Left lung (tissue), 4 donors: ENCODE measurements at regions not wholly inside any gene's neighbourhood (a gene's known extent, or its start where the extent isn't known, plus 50 kb on each side); places are given as distances from the start of the nearest gene placed in this dataset.

ENCODE experiments used
- ATAC-seq: fragments of 200-7000 bp; cut with Tn5 transposase; one replicate; pipeline ENCODE4 v1.9.1; 2020; ENCODE audit warnings: moderate library complexity
- DNase-seq, 4 donors: peaks; one replicate each; pipeline ENCODE4 v3.0.0-alpha.2; 2013 to 2020
- H3K27ac ChIP-seq, 2 donors: fragments of 200-600 bp; sonication (generic) in 1 of 2; one replicate each; pipeline versions ENCODE4 v1.5.0 to v1.8.0; 2020 to 2021
- H3K27me3 ChIP-seq, 2 donors: fragments of 200-600 bp; sonication (generic) in 1 of 2; one replicate each; pipeline versions ENCODE4 v1.5.0 to v1.8.0; 2020 to 2021
- H3K36me3 ChIP-seq, 2 donors: fragments of 200-600 bp; sonication (generic) in 1 of 2; one replicate each; pipeline versions ENCODE4 v1.5.0 to v1.8.0; 2020 to 2021
- H3K4me1 ChIP-seq, 2 donors: fragments of 200-600 bp; one replicate each; pipeline ENCODE4 v1.8.0; 2021
- H3K4me3 ChIP-seq, 2 donors: fragments of 200-600 bp; sonication (generic) in 1 of 2; one replicate each; pipeline versions ENCODE4 v1.5.0 to v1.8.0; 2020 to 2021; ENCODE audit warnings: mild to moderate bottlenecking in 1 of 2
- H3K9me3 ChIP-seq, 2 donors: fragments of 200-600 bp; sonication (generic) in 1 of 2; one replicate each; pipeline versions ENCODE4 v1.5.0 to v1.8.0; 2020 to 2021
- CTCF ChIP-seq, 2 donors: fragments of 200-600 bp; sonication (generic) in 1 of 2; IDR thresholded peaks; one replicate each; pipeline versions ENCODE4 v1.5.0 to v1.8.0; 2021; ENCODE audit warnings: antibody characterized with exemption in 2 of 2
- intact Hi-C, 2 donors: fragments of 100-400 bp; cut with DNase I; formaldehyde crosslinking; loops; one replicate each; pipeline versions ENCODE4 v1.11.2 to v1.14.2; 2022
- donor health status: DM: no; HTN: yes; CAD: no.
- donor health status: DM: no; HTN: no; CAD: no.

DNA sequence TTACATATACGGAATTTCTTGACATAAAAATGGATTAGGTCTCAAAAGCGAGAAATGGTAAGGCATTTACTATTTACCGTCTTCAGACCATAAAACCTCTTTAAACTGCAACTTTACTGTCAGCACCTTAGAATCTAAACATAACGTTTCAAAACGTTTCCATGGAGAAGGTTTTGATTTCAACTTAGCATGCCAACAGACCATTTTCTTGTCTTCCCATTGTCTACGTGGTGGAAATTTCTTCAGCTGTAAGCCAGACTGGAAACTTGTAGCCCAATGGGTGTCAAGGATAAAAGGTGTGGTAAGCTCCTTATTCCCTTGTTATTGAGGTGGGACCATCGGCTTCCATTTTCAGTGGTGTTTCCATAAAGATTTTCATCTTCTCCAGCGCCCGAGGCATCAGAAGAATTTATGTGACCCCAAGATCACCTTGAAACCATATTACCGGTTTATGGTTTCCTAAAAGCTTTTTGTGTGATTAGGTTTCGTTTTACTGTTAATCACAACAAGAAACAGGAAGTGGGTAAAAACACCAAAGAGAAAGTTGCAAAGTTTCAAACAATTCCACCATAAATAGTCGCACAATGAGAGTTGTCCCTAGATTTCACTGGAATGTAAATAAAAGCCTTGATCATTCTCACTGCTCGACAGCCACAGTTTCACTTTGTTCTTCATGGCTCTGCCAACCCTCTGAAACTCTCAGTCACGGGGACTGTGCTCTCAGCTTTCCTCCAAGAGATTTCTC is 63.0 kb upstream of the CD2AP start:
- intact Hi-C loops, result loop anchor here in 1 of 2 donors (5.0 kb wide), 1 partner anchor 368 kb away; the partner anchor contains the start of gene OPN5
- DNase-seq (peak in 2 of 4 donors; percentile 58 to 63), ATAC-seq (peak; percentile 66)
- Histone ChIP-seq H3K9me3 (no peaks in the 10 kb centered on the region), H3K36me3 (no peaks in the 10 kb centered on the region), H3K27ac (peak overlapping the region; percentile 76 to 83), H3K27me3 (no peaks in the 10 kb centered on the region), H3K4me1 (peaks cover 0 to 3% of the 10 kb centered on the region in 2 donors), H3K4me3 (peak overlapping the region; percentile 29 to 32)
- no peak for TF ChIP-seq CTCF (IDR thresholded peaks at IDR 0.05)

- peaks cover 3 to 5% of the 10 kb centered on the region in 2 donors for H3K4me1 ChIP-seq
Measured at GRCh38 chr6:47416396-47417345, 60.9 kb upstream of the CD2AP start.

DNA sequence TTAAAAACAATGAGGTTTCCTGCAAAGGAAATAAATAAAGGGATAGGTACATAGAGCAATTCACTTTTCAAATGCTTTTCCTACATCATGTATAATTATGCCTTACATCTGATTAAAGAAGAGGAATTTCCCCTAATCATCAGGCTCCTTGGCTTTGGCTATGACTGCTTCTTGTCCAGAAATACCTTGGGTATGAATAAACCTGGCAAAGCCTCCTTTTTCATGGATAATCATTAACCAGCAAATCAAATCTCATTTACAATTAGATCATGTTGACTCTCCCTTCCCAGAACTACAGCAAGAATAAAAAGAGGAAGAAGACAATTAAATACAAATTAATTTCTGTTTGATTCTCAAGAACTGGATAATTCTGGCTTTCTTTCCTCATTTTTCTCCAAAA is 58.0 kb upstream of the CD2AP start:
- intact Hi-C loops, result no loop called here
- ATAC-seq (peak; percentile 67), DNase-seq (no peak)
- Histone ChIP-seq H3K36me3 (no peaks in the 10 kb centered on the region), H3K27me3 (no peaks in the 10 kb centered on the region), H3K27ac (peak overlapping the region; percentile 29 to 34), H3K4me1 (peaks cover 3 to 5% of the 10 kb centered on the region in 2 donors), H3K9me3 (no peaks in the 10 kb centered on the region), H3K4me3 (no peak overlapping the region)
- no peak for TF ChIP-seq CTCF (IDR thresholded peaks at IDR 0.05)

More at GRCh38 chr6:47416396-47417345, 60.9 kb upstream of the CD2AP start:
- Histone ChIP-seq H3K4me3 (no peak overlapping the region), H3K27ac (no peak overlapping the region), H3K27me3 (no peaks in the 10 kb centered on the region), H3K36me3 (no peaks in the 10 kb centered on the region), H3K9me3 (no peaks in the 10 kb centered on the region)
- intact Hi-C loops, result no loop called here
- no peak for DNase-seq
- ATAC-seq, result no peak
- TF ChIP-seq CTCF (IDR thresholded peaks at IDR 0.05), result no peak

DNA sequence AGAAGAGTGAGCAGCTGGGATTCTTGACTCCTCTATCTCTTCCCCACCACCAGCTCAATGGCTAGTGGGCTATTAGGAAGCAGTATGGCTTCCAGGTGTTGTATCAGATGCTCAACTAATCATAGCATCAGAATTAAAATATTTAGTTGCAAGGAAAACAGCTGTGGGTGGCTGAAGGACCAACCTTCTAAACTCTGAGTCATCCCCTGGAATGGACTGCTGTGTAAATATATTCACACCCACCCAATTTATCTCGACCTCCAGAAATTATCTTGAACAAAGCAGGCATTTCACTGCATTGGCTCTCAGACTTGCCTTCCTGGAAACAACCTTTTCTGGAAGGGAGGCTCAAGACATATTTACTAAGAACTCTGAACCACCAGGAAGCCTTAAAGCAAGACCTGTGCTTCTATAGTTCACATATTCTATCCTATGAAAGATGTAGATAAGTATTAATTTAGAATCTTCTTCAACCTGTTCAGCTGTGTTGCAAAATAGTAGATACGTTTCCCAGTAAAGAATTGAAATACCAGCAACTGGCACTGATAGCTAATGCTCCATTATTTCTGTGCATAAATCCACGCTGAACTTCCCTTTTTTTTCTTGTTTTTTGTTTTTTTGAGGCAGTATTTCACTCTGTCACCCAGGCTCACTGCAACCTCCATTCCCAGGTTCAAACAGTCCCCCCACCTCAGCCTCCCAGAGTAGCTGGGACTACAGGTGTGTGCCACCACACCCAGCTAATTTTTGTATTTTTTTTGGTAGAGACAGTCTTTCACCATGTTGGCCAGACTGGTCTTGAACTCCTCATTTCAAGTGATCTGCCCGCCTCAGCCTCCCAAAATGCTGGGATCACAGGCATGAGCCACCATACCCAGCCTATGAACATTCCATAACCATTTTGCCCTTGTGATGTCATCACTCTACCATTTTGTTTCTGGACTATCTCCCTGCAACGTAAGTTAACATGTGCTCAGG is 56.9 kb upstream of the CD2AP start:
- no peak for TF ChIP-seq CTCF (IDR thresholded peaks at IDR 0.05)
- Histone ChIP-seq H3K9me3 (no peaks in the 10 kb centered on the region), H3K36me3 (no peaks in the 10 kb centered on the region), H3K4me1 (peaks cover 0 to 5% of the 10 kb centered on the region in 2 donors), H3K4me3 (no peak overlapping the region), H3K27ac (peak overlapping the region; percentile 29 to 34), H3K27me3 (no peaks in the 10 kb centered on the region)
- peak; percentile 67 for ATAC-seq
- no peak for DNase-seq
- intact Hi-C loops, result no loop called here
